Epithelial cell of proximal tubule (primary cell): ENCODE measurements at regions not wholly inside any gene's neighbourhood (a gene's known extent, or its start where the extent isn't known, plus 50 kb on each side); places are given as distances from the start of the nearest gene placed in this dataset.

ENCODE experiments used
- DNase-seq: peaks from one replicate; pipeline ENCODE4 v3.0.0-alpha.2; 2011; ENCODE audit warnings: low read depth
- H3K4me3 ChIP-seq: 2 replicates; pipeline ENCODE4 v1.5.1; 2011; ENCODE audit warnings: low read depth, mild to moderate bottlenecking, low read length
- CTCF ChIP-seq: conservative IDR thresholded peaks from 2 replicates; pipeline ENCODE4 v1.5.1; 2012; ENCODE audit warnings: low read depth, mild to moderate bottlenecking, low read length

GRCh38 chr3:177561769-177562392 lies 364.6 kb upstream of the TBL1XR1 start:
- DNase-seq = no peak
- no peak for TF ChIP-seq CTCF
- H3K4me3 ChIP-seq = no peak overlapping the region

- no peak for TF ChIP-seq CTCF
- H3K4me3 ChIP-seq = no peak overlapping the region
- no peak for DNase-seq
Observed at GRCh38 chr3:177563243-177563780, 366.0 kb upstream of the TBL1XR1 start.

DNA sequence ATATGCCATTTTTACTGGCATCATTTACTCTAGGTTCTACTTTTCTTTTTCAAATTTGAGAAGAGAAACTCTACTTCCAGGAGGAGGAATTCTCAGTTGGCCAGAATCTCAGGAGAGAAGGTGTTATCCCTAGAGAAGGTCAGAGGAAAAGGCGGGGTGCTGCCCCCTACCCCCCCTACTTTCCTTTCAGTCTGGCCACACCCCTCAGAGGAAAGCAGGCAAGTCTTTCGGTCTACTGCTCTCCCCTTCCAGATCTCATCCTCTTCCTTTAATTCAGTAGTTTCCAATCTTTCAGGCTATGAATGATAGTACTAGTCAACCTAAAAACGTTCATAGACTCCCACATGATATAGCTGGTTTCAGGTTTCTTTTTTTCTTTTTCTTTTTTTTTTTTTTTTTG lies 366.5 kb upstream of the TBL1XR1 start:
- no peak overlapping the region for H3K4me3 ChIP-seq
- TF ChIP-seq CTCF = no peak
- no peak for DNase-seq

DNA sequence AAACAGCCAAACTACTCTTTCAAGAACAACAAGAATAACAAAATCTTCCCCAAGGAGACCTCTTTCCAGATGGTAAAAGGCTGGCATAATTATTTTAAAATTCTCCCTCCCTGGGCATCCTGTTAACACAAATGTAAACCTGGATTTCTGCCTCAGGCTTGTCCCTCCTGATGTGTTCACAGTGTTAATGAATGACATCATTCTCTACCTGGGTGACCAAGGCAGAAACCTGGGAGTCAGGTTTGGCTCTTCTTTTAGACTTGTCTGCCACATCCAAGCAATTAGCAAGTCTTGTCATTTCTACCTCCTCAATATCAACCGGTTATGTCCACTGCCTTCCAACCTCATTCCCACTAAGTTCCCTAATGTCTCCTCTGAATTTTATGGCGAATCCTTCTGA lies 368.7 kb upstream of the TBL1XR1 start:
- no peak for TF ChIP-seq CTCF
- H3K4me3 ChIP-seq = no peak overlapping the region
- DNase-seq = no peak

- no peak for DNase-seq
Observed at GRCh38 chr3:177567833-177568232, 370.6 kb upstream of the TBL1XR1 start.

DNA sequence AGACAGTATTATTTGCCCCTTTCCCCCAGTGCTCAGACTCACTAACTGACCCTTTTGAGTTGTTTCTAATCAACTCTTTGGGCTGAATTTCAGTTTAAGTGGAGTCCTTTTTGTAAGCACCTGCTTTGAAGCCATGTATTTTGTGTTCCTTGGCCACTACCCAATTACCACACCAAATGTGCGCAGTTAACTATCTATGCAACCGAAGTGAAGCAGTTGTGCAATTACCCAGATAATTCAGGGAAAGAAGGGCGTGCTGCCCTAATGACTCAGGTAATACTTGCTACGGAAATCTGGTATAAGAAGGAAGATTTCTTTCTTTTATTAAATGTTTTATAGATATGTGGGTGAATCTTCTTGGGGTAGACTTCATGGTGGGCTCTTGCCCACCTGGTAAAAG lies 371.9 kb upstream of the TBL1XR1 start:
- DNase-seq = no peak
- TF ChIP-seq CTCF = no peak
- H3K4me3 ChIP-seq = no peak overlapping the region

More at GRCh38 chr3:177567833-177568232, 370.6 kb upstream of the TBL1XR1 start:
- TF ChIP-seq CTCF = no peak
- H3K4me3 ChIP-seq = no peak overlapping the region

- no peak for DNase-seq
- no peak for TF ChIP-seq CTCF
- H3K4me3 ChIP-seq = no peak overlapping the region
Observed at GRCh38 chr3:177569875-177570657, 372.8 kb upstream of the TBL1XR1 start.
